Stimulated activated CD4-positive, alpha-beta T cell treated with anti-CD3 and anti-CD28 coated beads, Interleukin-2, amount 100 ng/mL, for 24 hours (primary cell): ENCODE measurements at regions not wholly inside any gene's neighbourhood (a gene's known extent, or its start where the extent isn't known, plus 50 kb on each side); places are given as distances from the start of the nearest gene placed in this dataset.

Experiments used
- DNase-seq, 2 donors: peaks; one replicate each; pipeline ENCODE4 v3.0.0-alpha.2; 2020

GRCh38 chr3:102192575-102192974 is 242.2 kb upstream of the ZPLD1 start:
- DNase-seq, result no peak

DNA sequence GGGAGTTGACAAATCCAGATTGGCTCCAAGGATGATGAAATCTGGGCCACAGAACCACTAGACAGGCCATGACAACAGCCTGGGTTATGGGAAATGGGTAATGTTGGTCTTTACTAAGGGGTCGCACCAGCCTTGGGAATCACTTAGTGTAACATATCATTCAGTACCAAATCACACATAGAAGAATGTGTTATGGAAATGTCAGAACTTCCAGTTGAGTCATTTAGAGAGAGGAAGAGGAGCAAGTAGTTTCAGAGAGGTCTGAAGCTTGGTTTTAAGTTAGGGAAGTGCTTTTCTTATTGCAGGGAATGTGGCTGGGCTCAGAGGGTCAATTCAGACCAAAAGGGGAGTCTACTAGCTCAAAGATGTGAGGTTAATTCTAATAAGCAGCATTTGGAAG is 241.6 kb upstream of the ZPLD1 start:
- no peak for DNase-seq

- no peak for DNase-seq
Measured at GRCh38 chr3:102194001-102194400, 240.8 kb upstream of the ZPLD1 start.

DNA sequence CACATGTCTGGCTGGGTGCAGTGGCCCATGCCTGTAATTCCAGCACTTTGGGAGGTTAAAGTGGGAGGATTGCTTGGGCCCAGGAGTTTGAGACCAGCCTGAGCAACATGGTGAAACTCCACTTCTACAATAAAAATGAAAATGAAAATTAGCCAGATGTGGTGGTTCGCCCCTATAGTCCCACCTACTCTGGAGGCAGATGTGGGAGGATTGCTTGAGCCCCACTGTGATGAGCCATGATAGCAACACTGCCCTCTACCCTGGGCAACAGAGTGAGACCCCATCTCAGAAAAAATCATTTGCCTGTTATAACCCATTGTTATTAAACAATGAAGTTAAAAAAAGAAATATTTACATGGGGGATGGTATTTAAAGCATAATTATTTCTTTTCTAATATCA is 240.1 kb upstream of the ZPLD1 start:
- DNase-seq, result no peak

DNA sequence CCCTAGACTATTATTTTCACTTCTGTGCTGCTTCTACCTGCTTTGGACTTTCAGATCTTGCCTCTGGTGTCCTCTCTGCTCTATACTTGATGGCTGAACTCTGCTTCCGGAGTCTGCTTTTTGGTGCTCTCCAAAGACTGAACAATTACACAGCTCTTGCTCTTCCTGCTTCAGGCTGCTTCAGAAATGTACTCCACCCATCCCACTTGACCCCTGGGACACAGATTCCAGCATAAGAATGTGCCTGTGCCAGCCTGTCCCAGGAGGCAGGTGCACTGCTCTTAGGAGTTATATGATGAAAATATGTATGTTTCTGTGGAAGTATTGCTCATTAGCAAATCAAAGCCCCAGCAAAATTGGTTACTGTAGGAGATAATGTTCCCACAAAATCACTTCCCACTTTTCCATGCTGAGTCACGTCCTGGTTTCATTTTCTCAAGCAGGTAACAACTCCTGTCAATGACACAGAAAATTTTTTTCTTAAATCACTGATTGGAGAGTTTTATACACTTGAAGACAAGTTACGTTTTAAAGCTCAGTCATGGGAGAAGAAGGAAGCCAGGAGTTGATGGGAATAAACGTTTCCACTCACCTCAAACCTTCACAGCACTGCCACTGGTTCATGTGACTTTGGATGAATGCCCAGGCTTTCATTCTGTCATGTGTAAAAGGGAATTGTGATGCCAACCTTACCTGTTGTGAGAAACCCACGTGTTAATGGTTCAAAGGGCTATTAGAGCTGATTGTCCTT is 239.4 kb upstream of the ZPLD1 start:
- no peak for DNase-seq

GRCh38 chr3:102200126-102200525 is 234.7 kb upstream of the ZPLD1 start:
- no peak for DNase-seq

GRCh38 chr3:102200560-102200959 is 234.3 kb upstream of the ZPLD1 start:
- no peak for DNase-seq

DNA sequence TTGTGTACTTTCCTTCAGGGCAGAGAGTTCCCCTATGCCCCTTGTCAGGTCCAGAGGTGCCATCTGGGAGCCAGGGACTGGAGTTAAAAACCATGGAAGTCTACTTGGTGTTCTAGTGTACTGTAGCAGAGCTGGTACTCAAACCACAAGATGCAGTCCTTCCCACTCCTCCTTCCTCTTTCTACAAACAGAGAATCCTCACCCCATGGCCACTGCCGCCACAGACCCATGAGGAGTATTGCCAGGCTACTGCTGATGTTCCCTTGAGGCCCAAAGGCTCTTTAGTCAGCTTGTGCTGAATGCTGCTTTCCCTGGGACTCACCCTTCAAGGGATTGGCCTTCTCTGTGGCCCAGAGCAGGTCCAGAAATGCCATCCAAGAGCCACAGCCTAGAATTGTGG is 229.2 kb upstream of the ZPLD1 start:
- no peak for DNase-seq

DNA sequence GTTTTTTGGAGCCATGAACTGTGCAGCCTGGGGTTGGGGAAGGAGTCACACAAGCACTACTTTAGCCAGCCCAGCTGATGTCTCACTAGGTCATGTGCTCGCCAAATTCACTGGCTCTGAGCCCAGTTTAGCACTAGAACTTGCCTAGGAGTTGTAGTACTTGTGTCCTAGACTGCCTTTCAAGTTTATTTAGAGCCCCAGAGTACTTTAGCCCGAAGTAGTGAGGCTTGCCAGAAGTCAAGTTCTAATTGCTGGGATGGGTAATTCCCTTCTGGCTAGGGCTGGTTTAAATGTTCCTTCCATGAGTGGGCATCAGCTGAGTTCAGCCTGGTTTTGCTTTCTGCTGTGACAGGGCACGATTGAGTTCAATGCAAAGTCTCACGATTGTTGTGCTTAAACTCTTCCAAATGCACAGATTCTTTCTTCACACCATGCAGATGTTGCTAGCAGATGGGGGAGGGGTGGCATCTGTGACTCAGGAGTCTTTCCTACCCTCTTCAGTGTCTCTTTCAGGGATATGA is 228.2 kb upstream of the ZPLD1 start:
- peak in 1 of 2 donors; percentile 5 for DNase-seq

DNA sequence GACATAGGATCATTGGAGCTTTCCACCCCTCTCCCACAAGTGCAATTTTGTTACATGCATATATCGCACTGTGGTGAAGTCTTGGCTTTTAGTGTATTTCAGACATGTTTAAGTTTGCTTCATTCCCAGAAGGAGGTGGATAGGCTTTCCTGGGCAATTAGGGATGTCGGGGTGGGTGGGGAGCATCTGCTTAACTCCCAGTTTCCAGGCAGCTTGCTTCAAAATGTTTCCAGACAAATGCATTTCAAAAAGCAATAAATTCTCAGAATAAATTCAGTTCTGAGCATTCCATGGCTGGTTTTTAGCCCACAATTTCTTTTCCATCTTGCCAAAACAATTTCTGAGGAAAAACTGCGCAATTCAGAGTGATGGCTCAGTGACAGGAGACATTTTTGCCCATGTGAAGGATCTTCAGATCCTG is 227.7 kb upstream of the ZPLD1 start:
- DNase-seq, result no peak

- DNase-seq, result no peak
Measured at GRCh38 chr3:102215166-102215565, 219.6 kb upstream of the ZPLD1 start.

- peak in 1 of 2 donors; percentile 12 for DNase-seq
Measured at GRCh38 chr3:102223132-102223531, 211.7 kb upstream of the ZPLD1 start.

GRCh38 chr3:102224171-102224570 is 210.6 kb upstream of the ZPLD1 start:
- DNase-seq, result no peak

- DNase-seq, result no peak
Measured at GRCh38 chr3:102225005-102225404, 209.8 kb upstream of the ZPLD1 start.

DNA sequence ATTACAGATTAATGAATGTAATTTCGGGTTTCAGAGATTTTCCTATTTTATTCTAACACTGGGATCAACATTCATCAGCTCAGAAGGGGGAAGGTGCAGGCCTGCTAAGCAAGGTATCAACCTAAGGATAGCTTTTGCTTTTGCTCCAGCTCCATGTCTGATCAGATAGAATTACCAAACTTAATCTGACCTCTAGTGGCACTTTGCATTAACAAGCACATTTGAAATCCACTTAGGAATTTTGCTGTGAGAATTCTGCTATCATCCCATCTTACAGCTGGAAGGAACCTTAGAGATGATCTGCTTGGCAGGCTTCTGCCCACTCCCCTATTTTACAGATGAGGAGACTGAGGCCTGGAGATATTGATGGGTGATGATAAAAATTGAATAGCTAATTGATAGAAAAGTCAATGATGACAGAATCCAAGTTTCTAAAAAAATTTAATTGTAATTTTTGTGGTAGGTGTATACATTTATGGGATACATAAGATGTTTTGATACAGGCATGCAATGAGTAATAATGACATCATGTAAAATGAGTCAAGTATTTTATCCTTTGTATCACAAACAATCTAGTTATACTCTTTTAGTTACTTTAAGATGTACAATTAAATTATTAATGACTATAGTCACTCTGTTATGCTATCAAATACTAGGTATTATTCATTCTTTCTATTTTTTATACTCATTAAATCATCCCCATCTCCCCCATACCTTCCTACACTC is 209.2 kb upstream of the ZPLD1 start:
- no peak for DNase-seq

- no peak for DNase-seq
Measured at GRCh38 chr3:102226463-102226862, 208.4 kb upstream of the ZPLD1 start.

DNA sequence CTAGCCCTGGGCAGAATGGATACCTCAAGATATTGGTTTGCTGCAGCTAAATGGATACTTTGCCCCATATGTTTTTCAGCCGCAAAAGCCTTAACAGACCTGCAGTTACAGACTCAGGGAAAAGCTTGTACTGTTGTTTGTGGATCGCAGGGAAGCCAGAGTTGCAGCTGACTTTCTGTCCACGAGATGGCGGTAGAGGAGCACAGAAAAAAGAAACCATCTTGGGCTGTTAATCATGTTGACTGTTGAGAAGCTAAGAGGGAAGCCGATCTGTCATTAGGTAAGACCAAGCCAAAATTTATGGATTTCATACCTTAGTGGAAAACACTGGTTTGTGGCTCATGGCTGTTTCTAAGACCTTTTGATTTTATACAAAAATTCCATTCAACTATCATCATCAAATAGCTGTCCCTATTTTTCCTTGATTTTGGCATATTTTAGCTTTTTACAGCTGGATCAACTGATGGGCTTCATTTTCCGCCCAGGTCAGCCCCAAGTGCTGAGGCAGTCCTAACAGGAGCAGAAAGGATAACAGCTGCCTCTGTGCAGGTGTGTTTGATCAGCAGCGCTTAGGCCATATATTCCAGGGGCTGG is 205.7 kb upstream of the ZPLD1 start:
- DNase-seq, result peak; percentile 78 to 80

GRCh38 chr3:102230057-102230456 is 204.8 kb upstream of the ZPLD1 start:
- no peak for DNase-seq

DNA sequence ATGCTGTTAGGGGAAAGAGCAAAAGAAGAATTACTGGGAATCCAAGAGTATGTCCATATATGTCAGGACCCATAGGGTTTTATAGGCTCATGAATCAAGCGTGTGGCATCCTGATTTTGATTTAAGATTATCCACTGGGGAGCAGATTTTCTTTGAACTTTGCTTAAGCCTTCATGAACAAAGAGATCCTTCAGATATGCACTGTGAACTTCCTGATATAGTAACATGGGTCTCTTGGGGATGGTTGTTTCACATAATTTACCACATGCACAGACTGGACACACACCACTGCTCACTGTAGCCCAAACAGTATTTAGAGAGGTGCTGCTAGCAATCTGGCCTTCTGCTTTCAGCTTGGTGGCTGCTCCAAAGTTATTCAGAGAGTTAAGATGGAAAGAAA is 200.9 kb upstream of the ZPLD1 start:
- no peak for DNase-seq

DNA sequence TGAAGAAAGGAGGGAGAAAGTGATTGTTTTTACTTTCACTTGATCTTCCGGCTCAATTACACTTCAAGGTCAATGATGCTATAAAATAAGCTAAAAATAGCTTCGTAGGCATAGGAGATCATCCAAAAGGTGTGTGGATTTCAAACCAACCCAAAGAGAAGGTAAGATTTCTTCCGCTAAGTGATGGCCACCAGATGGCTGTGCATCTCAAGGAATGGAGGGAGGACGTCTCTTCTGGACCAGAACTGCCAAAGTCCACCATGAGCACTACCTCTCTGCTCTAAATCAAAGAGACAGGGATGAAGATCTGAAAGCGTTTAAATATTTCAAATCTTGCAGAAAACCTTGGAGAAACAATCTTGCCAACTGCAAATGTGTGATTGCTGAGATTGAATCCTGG is 199.1 kb upstream of the ZPLD1 start:
- no peak for DNase-seq

- DNase-seq, result no peak
Measured at GRCh38 chr3:102237181-102237580, 197.6 kb upstream of the ZPLD1 start.

- no peak for DNase-seq
Measured at GRCh38 chr3:102237838-102238237, 197.0 kb upstream of the ZPLD1 start.

- no peak for DNase-seq
Measured at GRCh38 chr3:102238362-102238761, 196.5 kb upstream of the ZPLD1 start.

GRCh38 chr3:102240720-102241119 is 194.1 kb upstream of the ZPLD1 start:
- no peak for DNase-seq
